EL (cell line): ENCODE measurements at regions not wholly inside any gene's neighbourhood (a gene's known extent, or its start where the extent isn't known, plus 50 kb on each side); places are given as distances from the start of the nearest gene placed in this dataset.
A peak's percentile ranks its signal among the peaks of the same experiment; 100 is the strongest.
"Not testable (repeated sequence)": the region's sequence is repeated elsewhere in the genome, so short reads cannot be mapped to it uniquely, and the experiment has no call there.

Experiments used
- DNase-seq: peaks from one replicate; pipeline ENCODE4 v3.0.0-alpha.2; 2016

- DNase-seq = no peak
Observed at GRCh38 chr1:188476606-188477005, 1647.9 kb downstream of the PLA2G4A start.

- DNase-seq = peak; percentile 81
Observed at GRCh38 chr1:188489336-188490112, 1660.8 kb downstream of the PLA2G4A start.

DNA sequence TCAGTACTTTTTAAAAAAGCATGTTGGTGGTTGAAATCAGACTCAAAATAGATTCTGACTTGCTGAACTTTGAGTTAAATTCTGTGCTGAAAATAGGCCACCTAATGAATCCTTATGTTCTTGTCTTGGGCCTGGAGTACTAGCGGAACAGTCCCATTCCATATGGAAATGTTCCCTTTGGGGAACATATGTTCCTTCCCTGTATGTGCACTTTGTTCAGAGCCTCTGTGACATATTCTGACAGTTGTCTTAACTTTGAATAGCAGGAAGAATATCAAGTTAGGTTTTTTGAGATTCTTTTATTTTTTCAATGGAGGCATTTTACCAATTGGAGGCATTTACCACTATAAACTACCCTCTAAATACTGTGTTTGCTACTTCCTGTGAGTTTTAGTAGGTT, 1667.8 kb downstream of the PLA2G4A start:
- DNase-seq = no peak

DNA sequence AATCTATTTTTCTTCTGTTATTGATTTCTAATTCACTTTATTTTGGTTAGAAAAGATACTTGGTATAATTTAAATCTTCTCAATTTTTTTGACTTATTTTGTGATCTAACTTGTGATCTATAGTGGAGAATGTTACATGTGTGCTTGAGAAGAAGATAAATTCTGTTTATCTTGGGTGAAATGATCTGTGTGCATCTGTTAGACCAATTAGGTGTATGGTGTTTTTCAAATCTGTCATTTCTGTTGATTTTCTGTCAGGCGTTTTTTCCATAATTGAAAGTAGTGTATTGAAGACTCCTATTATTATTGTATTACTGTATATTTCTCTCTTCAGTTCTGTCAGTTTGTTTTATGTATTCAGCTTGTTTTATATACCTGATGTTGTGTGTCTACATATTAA, 1668.3 kb downstream of the PLA2G4A start:
- no peak for DNase-seq

GRCh38 chr1:188499690-188500089, 1670.9 kb downstream of the PLA2G4A start:
- no peak for DNase-seq

DNA sequence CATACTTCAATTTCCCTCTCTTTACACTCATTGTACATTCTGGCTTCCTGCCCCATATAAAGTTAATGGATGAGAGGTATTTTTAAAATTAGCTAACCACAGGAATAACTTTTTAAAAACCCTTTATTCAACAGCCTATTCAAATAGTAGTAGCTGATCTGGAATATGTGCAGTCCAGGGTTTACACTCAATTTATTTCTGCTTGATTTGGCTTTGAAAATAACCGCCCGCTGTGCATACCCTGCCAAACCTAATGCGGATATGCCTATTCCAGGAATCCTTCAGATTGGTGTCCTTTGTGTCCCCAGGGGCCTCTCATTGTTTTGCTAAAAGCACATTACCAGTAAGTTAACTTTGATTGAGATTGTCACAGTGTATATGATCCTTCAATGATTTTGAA, 1686.2 kb downstream of the PLA2G4A start:
- no peak for DNase-seq

- DNase-seq = no peak
Observed at GRCh38 chr1:188517139-188517538, 1688.4 kb downstream of the PLA2G4A start.

DNA sequence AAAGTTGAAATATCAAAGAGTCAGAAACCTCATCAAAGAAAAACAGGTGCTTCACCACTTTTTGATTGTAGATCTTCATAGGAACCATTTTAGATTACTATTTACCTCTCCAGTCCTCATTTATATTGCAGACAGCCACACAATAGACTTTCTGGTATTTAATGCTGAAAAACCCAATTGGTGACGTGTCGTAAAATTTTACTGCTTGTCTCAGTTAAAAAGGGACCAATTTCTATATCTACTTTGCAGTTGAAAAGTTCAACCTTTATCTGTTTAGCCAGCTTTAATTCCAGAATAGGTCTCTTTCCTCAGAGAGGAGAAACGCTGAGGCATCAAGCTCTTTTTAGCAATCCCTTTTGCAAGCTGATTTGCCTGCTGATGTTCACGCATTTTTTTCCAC, 1722.4 kb downstream of the PLA2G4A start:
- no peak for DNase-seq

- no peak for DNase-seq
Observed at GRCh38 chr1:188557053-188557452, 1728.3 kb downstream of the PLA2G4A start.

- DNase-seq = no peak
Observed at GRCh38 chr1:188582911-188583532, 1754.3 kb downstream of the PLA2G4A start.

DNA sequence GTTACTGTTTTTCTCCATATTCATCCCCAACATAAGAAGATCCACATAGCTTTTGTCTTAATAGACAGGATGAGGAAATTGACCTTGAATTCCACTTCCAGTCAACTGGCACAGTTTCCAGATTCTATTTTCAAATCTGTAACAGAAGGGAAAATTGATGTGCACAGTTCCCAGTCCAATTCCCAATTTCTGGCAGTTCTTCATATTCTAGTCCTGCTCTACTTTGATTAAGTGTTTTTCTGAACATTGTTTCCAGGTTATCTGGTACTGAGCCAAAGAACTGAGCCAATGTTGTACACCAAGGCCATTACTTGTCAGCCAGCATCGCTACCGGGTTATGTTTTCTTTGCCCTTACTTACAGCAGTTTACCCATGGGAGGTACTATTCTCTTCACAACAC, 1755.4 kb downstream of the PLA2G4A start:
- DNase-seq = no peak

DNA sequence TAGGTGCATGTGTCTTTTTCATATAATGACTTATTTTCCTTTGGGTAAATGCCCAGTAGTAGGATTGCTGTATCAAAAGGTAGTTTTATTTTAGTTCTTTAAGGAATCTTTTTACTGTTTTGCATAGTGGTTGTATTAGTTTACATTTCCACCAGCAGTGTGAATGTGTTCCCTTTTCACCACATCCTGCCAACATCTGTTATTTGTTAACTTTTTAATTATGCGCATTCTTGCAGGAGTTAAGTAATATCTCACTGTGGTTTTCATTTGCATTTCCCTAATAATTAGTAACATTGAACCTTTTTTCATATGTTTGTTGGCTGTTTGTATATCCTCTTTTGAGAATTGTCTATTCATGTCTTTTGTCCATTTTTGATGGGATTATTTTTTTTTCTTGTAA, 1761.9 kb downstream of the PLA2G4A start:
- DNase-seq = no peak

DNA sequence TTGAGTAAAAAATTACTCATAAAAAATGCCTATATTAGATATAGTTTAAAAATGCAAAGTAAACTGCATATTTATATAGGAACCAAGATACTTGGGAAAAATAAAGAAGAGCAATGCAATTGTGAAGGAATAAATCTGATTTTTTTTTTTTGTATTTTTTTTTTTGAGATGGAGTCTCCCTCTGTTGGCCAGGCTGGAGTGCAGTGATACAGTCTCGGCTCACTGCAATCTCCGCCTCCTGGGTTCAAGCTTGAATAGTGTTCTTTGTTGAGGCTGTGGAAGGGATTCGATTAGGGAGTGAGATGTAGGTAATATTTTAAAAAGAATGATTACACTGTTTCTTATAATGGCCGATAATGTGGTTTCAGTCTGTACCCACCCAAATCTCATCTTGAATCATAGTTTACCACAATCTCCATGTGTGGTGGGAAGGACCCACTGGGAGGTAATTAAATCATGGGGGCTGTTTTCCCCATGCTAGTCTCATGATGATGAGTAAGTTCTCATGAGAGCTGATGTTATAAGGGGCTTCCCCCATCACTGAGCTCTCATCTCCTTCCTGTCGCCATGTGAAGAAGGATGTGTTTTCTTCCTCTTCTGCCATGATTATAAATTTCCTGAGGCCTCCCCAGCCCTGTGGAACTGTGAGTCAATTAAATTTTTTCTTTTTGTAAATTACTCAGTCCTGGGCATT, 1765.9 kb downstream of the PLA2G4A start:
- no peak for DNase-seq

- DNase-seq = no peak
Observed at GRCh38 chr1:188599313-188599712, 1770.6 kb downstream of the PLA2G4A start.

GRCh38 chr1:188611432-188611831, 1782.7 kb downstream of the PLA2G4A start:
- no peak for DNase-seq

DNA sequence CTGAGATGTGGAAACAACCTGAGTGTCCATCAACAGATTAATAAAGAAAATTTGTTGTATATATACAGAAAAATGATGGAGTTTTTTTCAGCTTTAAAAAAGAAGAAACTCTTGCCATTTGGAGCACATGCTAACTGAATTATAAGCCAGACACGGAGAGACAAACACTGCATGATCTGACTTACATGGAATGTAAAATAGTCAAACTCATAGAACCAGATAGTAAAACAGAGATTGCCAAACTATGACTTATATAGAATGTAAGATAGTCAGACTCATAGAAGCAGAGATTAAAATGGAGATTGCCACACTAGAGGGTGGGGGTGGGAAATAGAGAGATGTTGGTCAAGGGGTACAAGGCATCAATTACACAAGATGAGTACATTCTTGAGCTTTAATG, 1786.6 kb downstream of the PLA2G4A start:
- DNase-seq = peak; percentile 36

DNA sequence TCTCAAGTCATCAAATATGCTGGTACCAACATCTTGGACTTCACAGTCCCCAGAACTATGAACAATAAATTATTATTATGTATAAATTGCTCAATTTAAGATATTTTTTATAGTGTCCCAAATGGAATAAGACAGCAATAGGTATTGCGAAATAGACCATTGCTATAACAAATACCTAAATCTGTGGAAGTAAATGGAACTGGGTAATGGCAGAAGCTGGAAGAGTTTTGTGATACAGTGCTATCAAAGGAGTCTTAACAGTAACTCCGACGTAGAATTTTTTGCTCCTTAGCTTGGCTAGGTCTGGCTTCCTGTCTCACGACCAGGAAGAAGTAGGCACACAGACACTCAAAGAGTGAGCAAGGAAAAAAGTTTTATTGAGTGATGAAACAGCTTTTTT, 1791.5 kb downstream of the PLA2G4A start:
- no peak for DNase-seq

- DNase-seq = no peak
Observed at GRCh38 chr1:188641566-188642211, 1812.9 kb downstream of the PLA2G4A start.

DNA sequence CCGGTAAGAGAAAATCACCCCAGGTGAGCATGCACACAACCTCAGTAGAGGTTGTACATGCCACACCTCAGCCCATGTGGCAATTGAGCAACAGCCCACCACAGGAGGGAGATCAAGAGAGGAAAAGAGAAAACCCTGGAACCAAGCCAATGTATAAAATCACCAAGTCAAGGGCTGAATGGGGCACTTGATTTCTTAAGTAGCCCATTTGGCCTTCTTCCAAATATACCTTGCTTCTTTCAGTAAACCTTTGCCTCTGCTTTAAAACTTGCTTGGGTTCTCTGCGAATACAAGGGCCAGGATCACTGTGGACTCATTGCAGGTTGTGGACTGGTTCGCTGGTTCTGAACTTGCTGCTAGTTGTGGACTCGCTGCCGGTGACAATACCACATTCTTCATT, 1814.0 kb downstream of the PLA2G4A start:
- DNase-seq = no peak

DNA sequence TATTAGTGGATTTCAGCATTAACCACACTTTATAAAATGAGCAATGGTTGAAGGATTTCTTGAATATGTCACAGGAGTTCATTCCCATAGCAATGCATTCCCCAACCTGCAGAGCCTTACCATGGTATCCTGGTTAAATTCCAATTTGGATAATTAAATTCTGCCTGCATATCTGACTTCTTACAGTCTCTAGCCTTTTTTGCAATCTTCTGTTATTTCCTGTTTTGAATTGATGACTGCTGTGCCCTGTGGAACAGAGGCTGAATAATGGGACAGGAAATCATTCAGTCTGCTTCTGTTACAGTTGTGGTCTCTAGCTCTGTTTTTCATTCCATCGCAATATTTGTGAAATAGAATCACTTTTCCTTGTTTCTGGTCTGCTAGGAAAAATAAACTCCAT, 1823.9 kb downstream of the PLA2G4A start:
- DNase-seq = peak; percentile 75

DNA sequence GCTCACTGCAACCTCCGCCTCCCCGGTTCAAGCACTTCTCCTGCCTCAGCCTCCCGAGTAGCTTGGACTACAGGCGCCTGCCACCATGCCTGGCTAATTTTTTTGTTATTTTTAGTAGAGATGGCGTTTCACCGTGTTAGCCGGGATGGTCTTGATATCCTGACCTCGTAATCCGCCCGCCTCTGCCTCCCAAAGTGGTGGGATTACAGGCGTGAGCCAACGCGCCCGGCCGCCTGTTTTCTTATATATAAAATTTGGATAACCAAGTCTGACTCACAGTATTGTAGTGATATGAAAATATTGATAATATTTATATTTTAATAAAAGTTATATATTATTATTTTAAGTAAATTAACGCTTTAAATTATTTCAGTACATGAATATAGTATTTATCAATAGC, 1821.7 kb downstream of the BRINP3 start:
- DNase-seq = not testable (repeated sequence)

DNA sequence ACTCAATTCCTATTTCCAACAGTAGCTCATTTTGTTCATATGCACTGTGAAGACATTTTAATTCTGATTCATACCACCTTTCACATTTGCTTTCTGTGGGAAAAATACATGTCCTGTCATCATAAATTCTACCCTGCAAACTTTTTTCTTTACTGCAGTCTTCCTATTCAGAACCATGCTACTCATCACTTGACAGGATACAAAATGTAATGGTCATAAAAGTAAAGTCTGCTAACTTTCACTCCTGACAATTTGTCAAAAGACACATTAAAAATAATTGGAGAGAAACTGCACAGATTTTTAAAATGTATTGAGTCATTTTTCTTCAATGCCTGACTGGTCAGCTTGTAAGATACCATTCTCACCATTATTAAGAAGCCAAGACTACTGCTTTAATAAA, 1817.1 kb downstream of the BRINP3 start:
- DNase-seq = no peak

DNA sequence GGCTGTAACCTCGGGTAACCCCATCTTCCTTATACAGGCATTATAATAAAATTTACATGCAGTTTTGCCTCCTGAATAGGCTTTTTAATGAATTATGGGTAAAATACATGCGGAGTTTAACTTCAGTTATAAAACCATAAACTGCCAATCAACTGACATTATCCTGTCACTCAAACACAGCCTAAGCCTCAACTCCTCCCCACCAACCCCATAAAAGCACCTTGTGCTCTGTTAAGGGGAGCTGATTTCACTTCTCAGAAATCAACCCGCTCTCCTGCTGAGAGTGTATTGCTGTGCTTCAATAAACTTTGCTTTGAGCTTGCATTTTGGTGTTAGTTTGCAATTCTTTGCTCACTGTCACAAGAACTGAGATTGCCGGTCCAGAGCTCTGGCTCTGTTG, 1812.2 kb downstream of the BRINP3 start:
- DNase-seq = no peak

DNA sequence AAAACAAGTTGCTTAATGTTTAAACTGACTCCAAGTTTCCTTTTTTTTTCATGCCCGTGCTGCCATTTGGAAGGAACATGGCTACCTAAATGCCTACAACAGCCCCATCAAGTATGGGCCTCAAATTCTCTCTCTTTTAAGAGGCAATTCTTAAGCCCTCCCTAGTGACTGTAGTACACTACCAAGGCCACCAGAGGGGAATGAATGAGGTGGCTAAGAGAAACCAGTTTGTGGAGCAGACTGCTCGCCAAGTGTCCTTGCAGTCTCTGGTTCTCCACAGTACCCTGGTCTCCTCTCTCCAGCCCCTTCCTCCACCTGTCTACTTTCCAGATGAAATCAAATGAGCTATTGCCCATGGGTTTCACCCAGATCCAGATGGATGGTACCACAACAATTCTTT, 1809.6 kb downstream of the BRINP3 start:
- no peak for DNase-seq
